Sigmoid colon (tissue), 4 donors: ENCODE measurements at regions not wholly inside any gene's neighbourhood (a gene's known extent, or its start where the extent isn't known, plus 50 kb on each side); places are given as distances from the start of the nearest gene placed in this dataset.

Experiments
- EP300 ChIP-seq, 4 donors: sonication (generic); formaldehyde crosslinking; IDR thresholded peaks; one replicate each; pipeline ENCODE4 v1.6.1; 2017; ENCODE audit warnings: antibody characterized with exemption in 4 of 4
- POLR2A ChIP-seq, 2 donors: fragments of 450-650 bp; IDR thresholded peaks; one replicate each; pipeline ENCODE4 v1.6.1; 2016; ENCODE audit warnings: antibody characterized with exemption in 2 of 2, mild to moderate bottlenecking in 2 of 2, moderate library complexity in 2 of 2
- POLR2AphosphoS5 ChIP-seq, 4 donors: sonication (generic); formaldehyde crosslinking; IDR thresholded peaks; one replicate each; pipeline ENCODE4 v1.6.1; 2017; ENCODE audit warnings: antibody characterized with exemption in 4 of 4
- TF ChIP-seq, protein P1 (sequence below), 4 experiments: fragments of 450-650 bp in 3 of 4; fragments of 200-600 bp in 1 of 4; IDR thresholded peaks; one replicate each; pipeline ENCODE4 v1.5.1; 2016 to 2019; ENCODE audit warnings: antibody characterized with exemption in 4 of 4, mild to moderate bottlenecking in 3 of 4, moderate library complexity in 2 of 4

DNA sequence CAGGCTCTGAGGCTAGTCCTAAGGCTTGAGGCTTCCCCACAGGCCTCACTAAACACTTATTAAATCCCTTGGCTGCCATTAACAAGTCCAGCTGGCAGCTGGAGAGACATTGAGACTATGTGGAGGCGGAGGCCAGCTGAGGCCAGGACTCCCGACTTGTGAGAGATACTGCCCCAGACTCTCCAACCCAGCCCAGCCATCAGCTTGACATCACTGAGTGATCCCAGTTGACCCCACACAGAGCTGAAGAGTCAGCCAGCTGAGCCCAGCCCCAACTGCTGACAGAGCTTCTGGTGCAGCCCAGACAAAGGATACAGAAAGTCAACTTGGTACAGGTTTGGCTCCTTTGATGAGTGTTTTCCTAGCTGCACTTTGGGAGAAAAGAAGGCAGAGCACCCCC, 343.1 kb downstream of the C16orf95 start:
- TF ChIP-seq, protein P1, sequence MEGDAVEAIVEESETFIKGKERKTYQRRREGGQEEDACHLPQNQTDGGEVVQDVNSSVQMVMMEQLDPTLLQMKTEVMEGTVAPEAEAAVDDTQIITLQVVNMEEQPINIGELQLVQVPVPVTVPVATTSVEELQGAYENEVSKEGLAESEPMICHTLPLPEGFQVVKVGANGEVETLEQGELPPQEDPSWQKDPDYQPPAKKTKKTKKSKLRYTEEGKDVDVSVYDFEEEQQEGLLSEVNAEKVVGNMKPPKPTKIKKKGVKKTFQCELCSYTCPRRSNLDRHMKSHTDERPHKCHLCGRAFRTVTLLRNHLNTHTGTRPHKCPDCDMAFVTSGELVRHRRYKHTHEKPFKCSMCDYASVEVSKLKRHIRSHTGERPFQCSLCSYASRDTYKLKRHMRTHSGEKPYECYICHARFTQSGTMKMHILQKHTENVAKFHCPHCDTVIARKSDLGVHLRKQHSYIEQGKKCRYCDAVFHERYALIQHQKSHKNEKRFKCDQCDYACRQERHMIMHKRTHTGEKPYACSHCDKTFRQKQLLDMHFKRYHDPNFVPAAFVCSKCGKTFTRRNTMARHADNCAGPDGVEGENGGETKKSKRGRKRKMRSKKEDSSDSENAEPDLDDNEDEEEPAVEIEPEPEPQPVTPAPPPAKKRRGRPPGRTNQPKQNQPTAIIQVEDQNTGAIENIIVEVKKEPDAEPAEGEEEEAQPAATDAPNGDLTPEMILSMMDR (IDR thresholded peaks at IDR 0.05), result no peak
- TF ChIP-seq POLR2A (IDR thresholded peaks at IDR 0.05) (no peak), EP300 (IDR thresholded peaks at IDR 0.05) (no peak), POLR2AphosphoS5 (IDR thresholded peaks at IDR 0.05) (no peak)
